IMR-90 (cell line): ENCODE measurements at regions not wholly inside any gene's neighbourhood (a gene's known extent, or its start where the extent isn't known, plus 50 kb on each side); places are given as distances from the start of the nearest gene placed in this dataset.

Source experiments
- ATAC-seq: fragments of 200-7000 bp; cut with Tn5 transposase; 2 replicates; pipeline ENCODE4 v1.9.1; 2020; ENCODE audit warnings: low read depth, mild to moderate bottlenecking, moderate library complexity
- BruUV-seq: library from RNA; stranded (reverse); fragments of 400-500 nt; replicated peaks from 2 replicates; lab custom pipeline; 2021; lab: Mats Ljungman, UMichigan
- CTCF ChIA-PET: fragments of 300-600 bp; formaldehyde crosslinking; extraction: SDS; loops from one replicate; lab custom pipeline; 2021; ENCODE audit warnings: antibody characterized with exemption; lab: Yijun Ruan, JAX
- POLR2A ChIA-PET: fragments of 300-600 bp; sonication (Branson Sonifier 250); formaldehyde crosslinking; loops from one replicate; lab custom pipeline; 2022; ENCODE audit warnings: antibody characterized with exemption; ENCODE audit not compliant: unreplicated experiment; lab: Charles Lee
- DNase-seq: peaks from one replicate; pipeline ENCODE4 v3.0.0; 2013
- H2AFZ ChIP-seq: replicated peaks from 2 replicates; pipeline ENCODE3; 2013; ENCODE audit warnings: low read length, mild to moderate bottlenecking; ENCODE audit not compliant: poor library complexity
- H2AK5ac ChIP-seq: 2 replicates; pipeline ENCODE4 v1.6.1; 2013; ENCODE audit warnings: low read depth, low read length, inconsistent platforms
- H2AK9ac ChIP-seq: replicated peaks from 2 replicates; pipeline ENCODE3; 2013; ENCODE audit warnings: mild to moderate bottlenecking, low read depth, low read length, moderate library complexity; ENCODE audit not compliant: poor library complexity
- H2BK120ac ChIP-seq: 2 replicates; pipeline ENCODE4 v1.6.1; 2013; ENCODE audit warnings: low read depth, low read length, inconsistent platforms
- H2BK15ac ChIP-seq: 3 replicates; pipeline ENCODE4 v1.6.1; 2013; ENCODE audit warnings: low read depth, low read length, inconsistent platforms
- H2BK20ac ChIP-seq: 2 replicates; pipeline ENCODE4 v1.6.1; 2013; ENCODE audit warnings: low read depth, mild to moderate bottlenecking, inconsistent platforms, low read length, moderate library complexity
- H2BK5ac ChIP-seq: 2 replicates; pipeline ENCODE4 v1.6.1; 2013; ENCODE audit warnings: mild to moderate bottlenecking, low read depth, low read length, inconsistent platforms; ENCODE audit not compliant: poor library complexity, severe bottlenecking
- H3K14ac ChIP-seq: replicated peaks from 2 replicates; pipeline ENCODE4 v1.6.1; 2013; ENCODE audit warnings: low read depth, low read length, inconsistent platforms
- H3K18ac ChIP-seq: 2 replicates; pipeline ENCODE4 v1.6.1; 2013; ENCODE audit warnings: low read depth, low read length, control low read depth
- H3K23ac ChIP-seq: 2 replicates; pipeline ENCODE4 v1.6.1; 2013; ENCODE audit warnings: low read depth, low read length, inconsistent platforms
- H3K27ac ChIP-seq: 2 replicates; pipeline ENCODE4 v1.5.1; 2013; ENCODE audit warnings: mild to moderate bottlenecking, control low read depth, low read length; ENCODE audit not compliant: insufficient read depth
- H3K27me3 ChIP-seq: 2 replicates; pipeline ENCODE4 v1.6.1; 2013; ENCODE audit warnings: low read length; ENCODE audit not compliant: control insufficient read depth, insufficient read depth
- H3K36me3 ChIP-seq: 2 replicates; pipeline ENCODE4 v1.6.1; 2013; ENCODE audit warnings: low read length, mixed read lengths; ENCODE audit not compliant: control insufficient read depth, insufficient read depth
- H3K4ac ChIP-seq: 2 replicates; pipeline ENCODE4 v1.6.1; 2013; ENCODE audit warnings: low read depth, low read length, inconsistent platforms
- H3K4me1 ChIP-seq: 2 replicates; pipeline ENCODE4 v1.6.1; 2013; ENCODE audit warnings: low read length, mixed read lengths; ENCODE audit not compliant: control insufficient read depth, insufficient read depth
- H3K4me2 ChIP-seq: 2 replicates; pipeline ENCODE4 v1.6.1; 2013; ENCODE audit warnings: low read depth, mild to moderate bottlenecking, control low read depth, low read length, moderate library complexity
- H3K4me3 ChIP-seq: 2 replicates; pipeline ENCODE4 v1.5.1; 2013; ENCODE audit warnings: low read depth, mild to moderate bottlenecking, control low read depth, low read length, moderate library complexity; ENCODE audit not compliant: insufficient read depth
- H3K56ac ChIP-seq: 2 replicates; pipeline ENCODE4 v1.6.1; 2013; ENCODE audit warnings: low read length, inconsistent platforms; ENCODE audit not compliant: insufficient read depth; ENCODE audit errors: extremely low read depth
- H3K79me1 ChIP-seq, 2 experiments: 2 replicates each; pipeline ENCODE4 v1.6.1; 2013; ENCODE audit warnings: low read length in 2 of 2, inconsistent platforms in 1 of 2, low read depth in 1 of 2
- H3K9ac ChIP-seq: 2 replicates; pipeline ENCODE4 v1.6.1; 2013; ENCODE audit warnings: low read depth, low read length, control low read depth
- H3K9me1 ChIP-seq: 2 replicates; pipeline ENCODE4 v1.6.1; 2013; ENCODE audit warnings: low read length, inconsistent platforms; ENCODE audit not compliant: insufficient read depth
- H3K9me3 ChIP-seq: 2 replicates; pipeline ENCODE4 v1.6.1; 2013; ENCODE audit warnings: low read length; ENCODE audit not compliant: control insufficient read depth, insufficient read depth
- H4K20me1 ChIP-seq: 2 replicates; pipeline ENCODE4 v1.6.1; 2013; ENCODE audit warnings: low read length, inconsistent platforms; ENCODE audit not compliant: insufficient read depth
- H4K5ac ChIP-seq: 2 replicates; pipeline ENCODE4 v1.6.1; 2013; ENCODE audit warnings: mild to moderate bottlenecking, low read depth, low read length, control low read depth
- H4K8ac ChIP-seq, 2 experiments: 2 replicates each; pipeline ENCODE4 v1.6.1; 2013; ENCODE audit warnings: low read depth in 2 of 2, low read length in 2 of 2, control low read depth in 1 of 2, inconsistent platforms in 1 of 2
- H4K91ac ChIP-seq: 2 replicates; pipeline ENCODE4 v1.6.1; 2013; ENCODE audit warnings: low read depth, low read length, inconsistent platforms; ENCODE audit not compliant: insufficient read depth
- BHLHE40 ChIP-seq: fragments of 150-350 bp; IDR thresholded peaks from 2 replicates; pipeline ENCODE4 v1.6.1; 2016; ENCODE audit warnings: mild to moderate bottlenecking, low read depth, low read length
- CEBPB ChIP-seq: IDR thresholded peaks from 2 replicates; pipeline ENCODE4 v1.6.1; 2012; ENCODE audit warnings: low read depth, low read length, improper control_type of control experiment
- CHD1 ChIP-seq: IDR thresholded peaks from 2 replicates; pipeline ENCODE4 v1.6.1; 2012; ENCODE audit warnings: low read depth, low read length, improper control_type of control experiment
- CTCF ChIP-seq: conservative IDR thresholded peaks from 2 replicates; pipeline ENCODE4 v1.5.1; 2012; ENCODE audit warnings: mild to moderate bottlenecking, low read depth, low read length, improper control_type of control experiment
- ELK1 ChIP-seq: fragments of 150-350 bp; IDR thresholded peaks from 2 replicates; pipeline ENCODE4 v1.6.1; 2016; ENCODE audit warnings: low read depth, mild to moderate bottlenecking, low read length, moderate library complexity, borderline replicate concordance
- FOS ChIP-seq: fragments of 150-350 bp; IDR thresholded peaks from 2 replicates; pipeline ENCODE4 v1.6.1; 2016; ENCODE audit warnings: low read depth, low read length
- MAFK ChIP-seq: IDR thresholded peaks from 2 replicates; pipeline ENCODE4 v1.6.1; 2012; ENCODE audit warnings: low read depth, low read length, improper control_type of control experiment
- MAZ ChIP-seq: IDR thresholded peaks from 2 replicates; pipeline ENCODE4 v1.6.1; 2012; ENCODE audit warnings: low read depth, mild to moderate bottlenecking, low read length, improper control_type of control experiment, moderate library complexity, borderline replicate concordance
- MXI1 ChIP-seq: IDR thresholded peaks from 2 replicates; pipeline ENCODE4 v1.6.1; 2012; ENCODE audit warnings: low read depth, mild to moderate bottlenecking, low read length, moderate library complexity, borderline replicate concordance
- NFE2L2 ChIP-seq: fragments of 150-350 bp; IDR thresholded peaks from 2 replicates; pipeline ENCODE4 v1.6.1; 2016; ENCODE audit warnings: low read depth, mild to moderate bottlenecking, low read length
- POLR2A ChIP-seq: IDR thresholded peaks from 2 replicates; pipeline ENCODE4 v1.6.1; 2012; ENCODE audit warnings: mild to moderate bottlenecking, low read depth, low read length
- RAD21 ChIP-seq: IDR thresholded peaks from 2 replicates; pipeline ENCODE4 v1.6.1; 2012; ENCODE audit warnings: low read length, improper control_type of control experiment
- RCOR1 ChIP-seq: IDR thresholded peaks from 2 replicates; pipeline ENCODE4 v1.6.1; 2012; ENCODE audit warnings: mild to moderate bottlenecking, low read length, improper control_type of control experiment; ENCODE audit not compliant: insufficient replicate concordance
- RFX5 ChIP-seq: IDR thresholded peaks from 2 replicates; pipeline ENCODE4 v1.8.0; 2012; ENCODE audit warnings: low read depth, mild to moderate bottlenecking, low read length, moderate library complexity
- SMC3 ChIP-seq: fragments of 150-350 bp; IDR thresholded peaks from 2 replicates; pipeline ENCODE4 v1.6.1; 2016; ENCODE audit warnings: low read depth, mild to moderate bottlenecking, antibody characterized with exemption, low read length, moderate library complexity
- USF2 ChIP-seq: fragments of 150-350 bp; IDR thresholded peaks from 2 replicates; pipeline ENCODE4 v1.6.1; 2017; ENCODE audit warnings: mild to moderate bottlenecking, antibody characterized with exemption, low read length, low read depth
- WGBS, 2 experiments: methylation state at CpG; one replicate each; pipeline versions ENCODE4 v1.1.5 to v1.1.7; 2013; ENCODE audit warnings: missing lambda C conversion rate in 2 of 2; ENCODE audit not compliant: insufficient read length in 1 of 2; ENCODE audit errors: extremely low coverage in 2 of 2; 5-methylcytosine and 5-hydroxymethylcytosine counted together
- dilution Hi-C: fragments of 300-500 bp; cut with HindIII; formaldehyde crosslinking; loops from one replicate; pipeline ENCODE4 v1.14.3; 2018; ENCODE audit warnings: low sequenced_read_pairs; ENCODE audit not compliant: unreplicated experiment
- in situ Hi-C: fragments of 300-500 bp; cut with MboI; formaldehyde crosslinking; loops from 3 replicates; pipeline ENCODE4 v1.14.3; 2019; ENCODE audit warnings: low sequenced_read_pairs, inconsistent platforms, mixed read lengths
- intact Hi-C: fragments of 100-400 bp; cut with micrococcal nuclease; formaldehyde crosslinking; loops from 2 replicates; pipeline ENCODE4 v1.10.0; 2022

GRCh38 chr12:65584016-65584415, 240.3 kb upstream of the HMGA2 start:
- ChIA-PET CTCF (no interaction called here), POLR2A (no interaction called here)
- H4K5ac ChIP-seq, result no peak overlapping the region
- H3K14ac ChIP-seq, result no peak overlapping the region
- ATAC-seq (no peak), DNase-seq (no peak)
- no peak overlapping the region for H3K4me2 ChIP-seq
- BruUV-seq, result no TSS peak
- H3K56ac ChIP-seq, result no peak overlapping the region
- H3K27me3 ChIP-seq, result no peaks in the 10 kb centered on the region
- no peak overlapping the region for H2AK5ac ChIP-seq
- no peaks in the 10 kb centered on the region for H3K36me3 ChIP-seq
- no peak overlapping the region for H3K9ac ChIP-seq
- no peaks in the 10 kb centered on the region for H3K4me1 ChIP-seq
- H4K91ac ChIP-seq, result no peak overlapping the region
- H2AK9ac ChIP-seq, result no peak overlapping the region
- no peak overlapping the region for H3K27ac ChIP-seq
- no peak overlapping the region for H3K18ac ChIP-seq
- no peak overlapping the region for H2BK120ac ChIP-seq
- in situ Hi-C loops, result no loop called here
- no peak overlapping the region for H3K4ac ChIP-seq
- no peak overlapping the region for H2BK20ac ChIP-seq
- H3K9me1 ChIP-seq, result no peaks in the 10 kb centered on the region; the same call in 1 of the 2 replicates
- H3K23ac ChIP-seq, result no peak overlapping the region
- H2BK15ac ChIP-seq, result no peak overlapping the region
- H2BK5ac ChIP-seq, result no peak overlapping the region
- WGBS, 2 experiments, result no CpG with 5 or more reads among the region's 3 CpGs
- H2AFZ ChIP-seq, result no peak overlapping the region
- H3K4me3 ChIP-seq, result no peak overlapping the region
- dilution Hi-C loops, result no loop called here
- H3K9me3 ChIP-seq, result no peaks in the 10 kb centered on the region
- H4K20me1 ChIP-seq, result no peaks in the 10 kb centered on the region
- no peaks in the 10 kb centered on the region for H3K79me1 ChIP-seq
- intact Hi-C loops, result no loop called here
- H4K8ac ChIP-seq, result no peak overlapping the region
- TF ChIP-seq CTCF, result no peak
- no peak for TF ChIP-seq NFE2L2
- no peak for TF ChIP-seq CEBPB
- TF ChIP-seq SMC3, result no peak
- TF ChIP-seq POLR2A, result no peak
- TF ChIP-seq ELK1, result no peak
- TF ChIP-seq CHD1, result no peak
- no peak for TF ChIP-seq RAD21
- TF ChIP-seq BHLHE40, result no peak
- TF ChIP-seq RFX5, result no peak
- no peak for TF ChIP-seq MXI1
- TF ChIP-seq RCOR1, result no peak
- TF ChIP-seq FOS, result no peak
- TF ChIP-seq MAZ, result no peak
- no peak for TF ChIP-seq MAFK
- TF ChIP-seq USF2, result no peak
